ENCODE measurements at regions not wholly inside any gene's neighbourhood (a gene's known extent, or its start where the extent isn't known, plus 50 kb on each side); places are given as distances from the start of the nearest gene placed in this dataset.

GRCh38 chr5:18119156-18119785 lies 485.0 kb downstream of the TAF11L14 start:
- DNase-seq: no peak

GRCh38 chr5:18141222-18141621 lies 507.0 kb downstream of the TAF11L14 start:
- DNase-seq: no peak

DNA sequence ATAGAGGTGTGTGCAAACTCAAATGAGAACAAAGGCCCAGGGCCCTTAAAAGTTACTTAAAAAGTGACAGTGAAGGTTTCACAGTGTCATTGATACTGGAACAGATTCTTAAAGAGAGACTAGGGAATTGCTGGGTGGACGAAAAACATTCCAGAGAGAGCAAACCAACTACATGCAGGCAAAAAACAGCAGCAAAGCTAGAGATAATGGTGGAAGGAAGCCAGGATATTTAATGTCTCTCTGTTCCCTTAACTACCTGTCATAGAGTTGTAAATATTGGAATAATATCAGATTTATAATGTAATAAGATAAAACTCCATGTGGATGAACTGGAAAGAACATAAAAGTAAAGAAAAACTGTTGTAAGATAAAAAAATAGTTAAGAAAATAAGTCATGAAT lies 508.6 kb downstream of the TAF11L14 start:
- DNase-seq: no peak

GRCh38 chr5:18152671-18153070 lies 518.4 kb downstream of the TAF11L14 start:
- DNase-seq: no peak

DNA sequence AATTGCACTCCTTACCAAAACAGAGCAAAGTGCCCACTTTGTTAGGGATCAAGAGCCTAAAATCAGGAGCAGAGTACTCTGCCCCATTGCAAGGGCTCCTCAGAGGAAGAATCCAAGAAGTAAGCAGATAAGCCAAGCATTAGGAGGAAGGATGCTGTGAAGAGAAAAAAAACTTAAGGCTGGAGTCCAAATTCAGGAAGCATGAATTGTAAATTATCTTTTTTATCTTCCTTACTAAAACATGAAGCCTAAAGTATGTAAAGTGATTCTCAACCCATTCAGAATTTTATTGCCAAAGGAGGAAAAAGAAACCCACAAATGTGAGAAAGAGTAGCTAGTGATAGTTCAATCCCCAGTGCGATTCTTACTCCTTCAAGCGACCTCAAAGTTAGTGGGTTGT lies 523.9 kb downstream of the TAF11L14 start:
- no peak for DNase-seq

DNA sequence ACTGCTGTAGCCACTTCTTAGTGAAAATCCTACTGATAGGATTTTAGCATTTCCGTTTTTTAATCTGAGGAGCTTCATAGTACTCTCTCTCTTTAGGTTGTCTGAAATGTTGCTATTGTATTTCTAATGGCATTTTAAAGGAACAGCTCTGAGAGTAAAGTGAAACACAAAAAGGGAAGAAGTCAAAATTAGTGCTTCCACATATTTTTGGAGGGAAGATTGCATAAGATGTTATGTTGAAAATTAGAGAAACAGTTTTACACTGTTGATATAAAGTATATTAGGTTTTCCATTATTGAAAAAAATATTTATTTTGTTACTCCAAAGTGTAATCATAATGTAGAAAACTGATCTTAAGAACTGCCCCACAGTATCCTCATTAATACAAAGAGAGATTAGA lies 525.1 kb downstream of the TAF11L14 start:
- DNase-seq: no peak

DNA sequence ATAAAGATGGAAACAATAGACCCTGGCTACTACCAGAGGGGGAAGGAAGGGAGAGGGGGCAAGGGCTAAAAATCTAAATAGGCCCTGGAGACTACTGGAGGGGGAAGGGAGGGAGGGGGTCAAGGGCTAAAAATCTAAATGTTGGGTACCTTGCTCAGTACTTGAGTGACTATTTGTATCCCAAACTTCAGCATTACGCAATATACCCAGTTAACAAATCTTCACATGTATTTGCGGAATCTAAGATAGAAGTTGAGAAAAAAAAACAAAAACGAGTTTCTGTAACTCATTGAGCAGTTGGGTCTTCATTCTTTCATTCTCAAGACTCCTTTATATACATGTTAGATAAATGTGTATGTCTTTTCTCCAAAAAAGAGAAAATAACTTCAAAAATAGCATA lies 537.4 kb downstream of the TAF11L14 start:
- DNase-seq: no peak

- DNase-seq: no peak
These were observed 545.3 kb downstream of the TAF11L14 start for GRCh38 chr5:18179579-18179978.

GRCh38 chr5:18181575-18181974 lies 547.3 kb downstream of the TAF11L14 start:
- no peak for DNase-seq

DNA sequence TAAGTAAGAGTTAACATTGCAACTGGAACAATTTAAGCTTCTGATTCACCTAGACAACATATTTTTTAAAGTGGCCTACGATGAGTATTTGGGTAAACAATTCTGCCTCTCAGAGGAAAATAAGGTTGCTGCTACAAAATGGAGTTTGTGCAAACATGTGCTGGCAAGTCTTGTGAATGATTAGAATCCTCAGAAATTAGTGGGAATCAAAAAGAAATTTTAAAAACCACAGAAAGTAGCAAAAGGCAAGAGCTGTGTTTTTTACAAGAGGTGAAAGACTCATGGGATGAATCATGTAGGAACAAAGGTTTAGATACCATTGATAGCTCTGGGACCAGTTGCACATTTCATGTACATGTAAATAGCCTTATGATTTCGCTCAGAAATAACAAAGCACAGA lies 561.6 kb downstream of the TAF11L14 start:
- no peak for DNase-seq

- no peak for DNase-seq
These were observed 563.5 kb downstream of the TAF11L14 start for GRCh38 chr5:18197734-18198133.

- no peak for DNase-seq
These were observed 567.9 kb downstream of the TAF11L14 start for GRCh38 chr5:18202164-18202563.

- DNase-seq: no peak
These were observed 569.0 kb downstream of the TAF11L14 start for GRCh38 chr5:18203296-18203695.

- DNase-seq: no peak
These were observed 579.4 kb downstream of the TAF11L14 start for GRCh38 chr5:18213666-18214065.

- DNase-seq: no peak
These were observed 581.8 kb downstream of the TAF11L14 start for GRCh38 chr5:18216016-18216415.

DNA sequence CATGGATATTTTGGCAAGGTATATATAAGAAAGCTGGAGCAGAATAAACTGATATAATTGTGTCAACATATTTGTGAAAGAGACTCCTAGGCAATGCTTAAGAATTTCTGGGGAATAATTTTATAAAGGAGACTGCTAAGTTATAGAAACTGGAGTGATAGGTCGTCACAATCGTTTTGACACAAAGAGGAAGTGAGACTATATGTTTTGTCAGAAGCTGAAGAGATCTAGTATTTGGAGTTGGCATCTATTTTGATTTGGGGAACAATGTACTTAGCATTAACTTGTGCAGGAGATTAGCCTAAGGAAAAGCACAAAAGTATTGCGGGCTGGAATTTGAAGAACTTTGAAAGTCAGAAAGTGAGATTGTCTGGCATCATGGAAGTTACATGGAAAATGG lies 582.5 kb downstream of the TAF11L14 start:
- no peak for DNase-seq

- DNase-seq: no peak
These were observed 585.0 kb downstream of the TAF11L14 start for GRCh38 chr5:18219241-18219640.

DNA sequence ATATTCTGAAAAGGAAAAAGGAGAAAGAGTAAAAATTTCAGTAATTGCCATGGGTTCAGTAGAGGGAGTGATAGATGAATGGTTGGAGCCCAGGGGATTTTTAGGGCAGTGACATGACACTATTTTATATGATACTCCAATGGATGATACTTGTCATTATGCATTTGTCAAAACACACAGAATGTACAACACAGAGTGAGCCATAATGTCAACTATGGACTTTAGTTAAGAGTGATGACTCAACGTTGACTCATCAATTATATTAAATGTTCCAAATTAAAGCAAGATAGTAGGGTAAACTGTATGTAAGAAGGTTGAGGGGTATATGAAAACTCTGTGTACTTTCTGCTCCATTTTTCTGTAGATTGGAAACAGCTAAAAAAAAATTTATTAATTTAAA lies 586.4 kb downstream of the TAF11L14 start:
- no peak for DNase-seq

DNA sequence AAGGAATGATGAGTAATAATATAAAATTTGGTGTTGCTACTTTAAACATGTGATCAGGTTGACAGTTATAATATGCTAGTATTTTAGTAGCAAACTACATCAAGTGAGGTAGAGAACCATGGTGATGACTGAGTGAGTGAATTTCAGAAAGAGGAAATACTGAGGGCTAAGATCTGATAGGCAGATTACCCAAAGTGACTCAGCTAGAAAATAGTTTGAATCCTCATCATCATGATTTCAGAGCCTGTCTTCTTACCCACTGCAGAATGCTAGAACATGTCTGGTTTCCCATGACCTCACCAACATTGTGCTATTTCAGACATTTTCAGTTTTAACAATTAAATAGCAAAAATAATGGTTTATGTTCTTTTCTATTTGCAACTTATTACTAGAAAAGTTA lies 602.1 kb downstream of the TAF11L14 start:
- DNase-seq: no peak

DNA sequence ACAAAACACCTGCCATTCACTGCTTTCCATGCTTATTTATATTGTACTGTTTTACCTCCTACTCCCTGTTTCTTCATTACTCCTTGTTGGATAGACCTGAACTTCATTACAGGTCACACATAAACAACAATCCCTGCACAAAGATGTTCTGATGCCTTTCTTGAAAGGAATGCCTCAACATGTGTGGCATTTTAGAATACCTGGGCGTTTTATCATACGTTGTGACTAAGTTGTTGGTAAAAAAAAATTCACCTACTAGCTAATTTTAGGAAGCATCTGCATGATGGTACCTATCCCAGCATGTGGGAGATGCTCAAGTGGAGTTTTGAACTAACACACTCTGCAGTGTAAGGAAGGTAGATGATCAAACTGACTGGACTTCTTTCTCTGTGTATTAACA lies 604.1 kb downstream of the TAF11L14 start:
- DNase-seq: no peak

GRCh38 chr5:18240971-18241370 lies 606.7 kb downstream of the TAF11L14 start:
- no peak for DNase-seq

DNA sequence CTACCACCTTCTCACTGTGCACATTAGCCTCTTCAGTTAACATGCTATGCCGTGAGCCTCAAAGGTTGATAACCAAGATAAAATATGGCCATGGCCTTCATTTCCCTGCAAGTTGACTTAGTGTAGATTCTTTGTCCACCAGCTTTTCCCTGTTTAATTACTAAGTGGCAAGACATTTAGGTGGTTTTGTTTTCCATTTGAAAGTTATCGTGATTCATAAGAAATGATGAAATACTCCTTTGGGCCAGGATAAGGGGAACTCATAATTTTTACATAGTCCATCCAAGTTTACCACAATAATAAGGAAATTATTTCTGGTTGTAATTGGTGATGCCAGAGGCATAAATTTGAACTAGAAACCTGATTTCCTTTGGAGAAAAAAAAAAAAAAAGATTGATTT lies 609.6 kb downstream of the TAF11L14 start:
- DNase-seq: no peak

DNA sequence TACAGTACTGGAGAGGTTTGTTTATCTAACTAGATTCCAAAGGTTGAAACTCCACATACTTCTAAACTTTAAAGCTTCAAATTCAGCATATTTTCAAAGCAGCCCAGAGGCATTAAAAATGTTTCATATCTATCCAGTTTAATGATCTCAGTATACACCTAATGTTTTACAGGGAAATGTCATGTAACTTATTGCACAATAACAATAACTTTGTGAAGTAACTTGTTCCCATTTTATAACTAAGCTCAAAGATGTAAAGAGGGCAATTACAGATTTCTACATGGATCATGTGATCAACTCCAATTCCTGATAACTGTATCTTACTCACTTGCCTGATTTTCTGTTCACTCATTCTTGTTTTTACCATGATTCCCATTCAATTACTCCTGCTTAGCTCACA lies 610.0 kb downstream of the TAF11L14 start:
- DNase-seq: no peak

- DNase-seq: no peak
These were observed 618.3 kb downstream of the TAF11L14 start for GRCh38 chr5:18252559-18252958.

DNA sequence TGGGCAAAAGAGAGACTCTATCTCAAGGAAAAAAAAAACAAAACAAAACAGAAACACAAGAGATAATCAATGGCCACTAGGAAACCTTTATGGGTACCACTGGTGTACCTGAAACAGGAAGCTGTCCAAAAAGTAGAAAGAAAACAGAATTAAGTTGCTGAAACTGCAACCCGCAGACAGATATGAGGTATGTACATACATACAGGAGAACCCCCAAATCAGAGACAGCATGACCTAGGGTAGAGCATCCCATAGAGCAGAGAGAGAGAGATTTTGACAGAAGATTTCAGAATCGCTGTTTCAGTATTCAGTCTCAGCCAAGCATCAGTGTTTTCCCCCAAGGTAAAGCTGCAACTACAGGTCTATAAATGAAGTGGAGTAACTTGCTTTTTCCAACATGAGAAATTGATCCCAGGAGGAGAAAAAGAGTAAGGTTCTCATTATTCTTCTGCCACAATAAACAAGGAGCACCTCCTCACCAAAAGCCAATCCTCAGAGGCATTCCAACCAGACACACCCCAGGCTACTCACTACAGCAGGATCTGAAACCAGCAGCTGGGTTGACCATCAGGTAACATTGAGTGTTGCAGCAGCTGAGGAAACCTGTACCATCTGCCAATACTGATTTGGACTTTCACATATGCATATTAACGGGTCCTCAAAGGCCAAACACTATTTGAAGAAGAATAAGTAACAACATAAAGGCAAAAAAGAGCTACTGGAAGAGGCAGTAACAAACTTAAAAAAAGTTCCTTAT lies 630.0 kb downstream of the TAF11L14 start:
- no peak for DNase-seq

Data from activated CD4-positive, alpha-beta T cell treated with anti-CD3 and anti-CD28 coated beads for 4 hours (primary cell).